Natural killer cell (primary cell): ENCODE measurements at regions not wholly inside any gene's neighbourhood (a gene's known extent, or its start where the extent isn't known, plus 50 kb on each side); places are given as distances from the start of the nearest gene placed in this dataset.
"Not testable (repeated sequence)": the region's sequence is repeated elsewhere in the genome, so short reads cannot be mapped to it uniquely, and the experiment has no call there.

ENCODE experiments used
- ATAC-seq, 3 donors: fragments of 150-1000 bp in 2 of 3; fragments of 200-7000 bp in 1 of 3; cut with Tn5 transposase; 1 replicate in 1 of 3; 2 replicates in 2 of 3; pipeline ENCODE4 v1.10.0; 2021; ENCODE audit warnings: mild to moderate bottlenecking in 2 of 3, moderate library complexity in 2 of 3
- DNase-seq, 2 donors: peaks; one replicate each; pipeline versions ENCODE4 v3.0.0 to v3.0.0-alpha.2; 2013 to 2021; ENCODE audit warnings: mixed read lengths in 1 of 2
- H3K27ac ChIP-seq: one replicate; pipeline ENCODE4 v1.5.1; 2013; ENCODE audit warnings: mild to moderate bottlenecking, low read length
- H3K27me3 ChIP-seq: one replicate; pipeline ENCODE4 v1.6.1; 2013; ENCODE audit warnings: low read length; ENCODE audit not compliant: control insufficient read depth, insufficient read depth
- H3K36me3 ChIP-seq: one replicate; pipeline ENCODE4 v1.6.1; 2013; ENCODE audit warnings: low read length; ENCODE audit not compliant: control insufficient read depth, insufficient read depth
- H3K4me1 ChIP-seq: one replicate; pipeline ENCODE4 v1.6.1; 2013; ENCODE audit warnings: low read length; ENCODE audit not compliant: control insufficient read depth, insufficient read depth
- H3K4me3 ChIP-seq: one replicate; pipeline ENCODE4 v1.5.1; 2013; ENCODE audit warnings: low read length
- H3K9me3 ChIP-seq: one replicate; pipeline ENCODE4 v1.6.1; 2013; ENCODE audit warnings: low read length; ENCODE audit not compliant: control insufficient read depth, insufficient read depth
- H3K27ac Mint-ChIP-seq, 2 donors: one replicate each; pipeline ENCODE4 v1.8.0; 2022; ENCODE audit warnings: mild to moderate bottlenecking in 2 of 2, mixed read lengths in 2 of 2, moderate library complexity in 1 of 2
- H3K27me3 Mint-ChIP-seq, 2 donors: one replicate each; pipeline ENCODE4 v1.8.0; 2022; ENCODE audit warnings: low read depth in 2 of 2, mixed read lengths in 2 of 2
- H3K36me3 Mint-ChIP-seq: one replicate; pipeline ENCODE4 v1.8.0; 2022; ENCODE audit warnings: mixed read lengths
- H3K4me1 Mint-ChIP-seq, 2 donors: one replicate each; pipeline ENCODE4 v1.8.0; 2022; ENCODE audit warnings: mixed read lengths in 2 of 2
- H3K4me3 Mint-ChIP-seq: one replicate; pipeline ENCODE4 v1.8.0; 2022; ENCODE audit warnings: mild to moderate bottlenecking, moderate library complexity, mixed read lengths
- H3K9me3 Mint-ChIP-seq, 2 donors: one replicate each; pipeline ENCODE4 v1.8.0; 2022; ENCODE audit warnings: mixed read lengths in 2 of 2
- WGBS: methylation state at CpG from one replicate; pipeline ENCODE4 v1.1.7; 2013; ENCODE audit warnings: missing lambda C conversion rate; ENCODE audit not compliant: insufficient coverage; 5-methylcytosine and 5-hydroxymethylcytosine counted together
- intact Hi-C: fragments of 100-400 bp; cut with micrococcal nuclease; formaldehyde crosslinking; loops from one replicate; pipeline ENCODE4 v1.14.2; 2022

- intact Hi-C loops, DNase-seq, H3K27ac Mint-ChIP-seq, H3K27me3 ChIP-seq, H3K4me1 ChIP-seq, ATAC-seq, H3K36me3 Mint-ChIP-seq, H3K4me3 ChIP-seq, H3K4me3 Mint-ChIP-seq, H3K9me3 ChIP-seq, H3K36me3 ChIP-seq, H3K4me1 Mint-ChIP-seq, H3K9me3 Mint-ChIP-seq, H3K27ac ChIP-seq: not testable (repeated sequence)
- no CpG with 5 or more reads among the region's 3 CpGs for WGBS
- peaks cover 16 to 21% of the 10 kb centered on the region in 2 donors for H3K27me3 Mint-ChIP-seq
Observed at GRCh38 chr11:67846303-67846702, 157.6 kb downstream of the UNC93B1 start.

GRCh38 chr11:67845296-67845695, 158.6 kb downstream of the UNC93B1 start:
- H3K4me1 Mint-ChIP-seq, H3K4me3 Mint-ChIP-seq, ATAC-seq, DNase-seq, H3K4me1 ChIP-seq, H3K27ac Mint-ChIP-seq, H3K36me3 Mint-ChIP-seq, H3K4me3 ChIP-seq, H3K9me3 ChIP-seq, intact Hi-C loops, H3K36me3 ChIP-seq, H3K27ac ChIP-seq, H3K27me3 ChIP-seq, H3K9me3 Mint-ChIP-seq: not testable (repeated sequence)
- 100% methylated on average over 1 of the region's 5 CpGs for WGBS
- H3K27me3 Mint-ChIP-seq = peaks cover 18 to 21% of the 10 kb centered on the region in 2 donors

GRCh38 chr11:67840599-67840998, 163.3 kb downstream of the UNC93B1 start:
- H3K4me3 ChIP-seq, H3K4me3 Mint-ChIP-seq, H3K9me3 ChIP-seq, H3K9me3 Mint-ChIP-seq, H3K4me1 ChIP-seq, H3K27me3 ChIP-seq, ATAC-seq, DNase-seq, H3K27ac Mint-ChIP-seq, H3K4me1 Mint-ChIP-seq, H3K36me3 Mint-ChIP-seq, intact Hi-C loops, H3K36me3 ChIP-seq, H3K27ac ChIP-seq: not testable (repeated sequence)
- WGBS = 53% methylated on average over 2 of the region's 7 CpGs
- H3K27me3 Mint-ChIP-seq = peaks cover 22 to 30% of the 10 kb centered on the region in 2 donors

GRCh38 chr11:67830152-67830551, 155.7 kb upstream of the ALDH3B2 start:
- intact Hi-C loops, DNase-seq, H3K4me1 ChIP-seq, H3K36me3 Mint-ChIP-seq, H3K27ac Mint-ChIP-seq, H3K27ac ChIP-seq, H3K27me3 ChIP-seq, H3K36me3 ChIP-seq, H3K4me3 Mint-ChIP-seq, ATAC-seq, H3K4me1 Mint-ChIP-seq, H3K9me3 ChIP-seq, H3K9me3 Mint-ChIP-seq, H3K4me3 ChIP-seq: not testable (repeated sequence)
- 87% methylated on average over 4 of the region's 7 CpGs for WGBS
- peaks cover 24 to 28% of the 10 kb centered on the region in 2 donors for H3K27me3 Mint-ChIP-seq

GRCh38 chr11:67826951-67827296, 152.5 kb upstream of the ALDH3B2 start:
- H3K4me1 ChIP-seq, H3K9me3 ChIP-seq, H3K4me1 Mint-ChIP-seq, H3K27me3 ChIP-seq, ATAC-seq, H3K4me3 ChIP-seq, intact Hi-C loops, H3K36me3 ChIP-seq, H3K27ac ChIP-seq, H3K9me3 Mint-ChIP-seq, H3K4me3 Mint-ChIP-seq, H3K27ac Mint-ChIP-seq, H3K36me3 Mint-ChIP-seq, DNase-seq: not testable (repeated sequence)
- peaks cover 22 to 32% of the 10 kb centered on the region in 2 donors for H3K27me3 Mint-ChIP-seq
- WGBS = 59% methylated on average over 4 of the region's 4 CpGs

- DNase-seq, ATAC-seq, H3K4me3 ChIP-seq, H3K9me3 ChIP-seq, H3K27me3 ChIP-seq, H3K36me3 ChIP-seq, H3K4me1 Mint-ChIP-seq, intact Hi-C loops, H3K9me3 Mint-ChIP-seq, H3K4me1 ChIP-seq, H3K27ac Mint-ChIP-seq, H3K36me3 Mint-ChIP-seq, H3K4me3 Mint-ChIP-seq, H3K27ac ChIP-seq: not testable (repeated sequence)
- 25% methylated on average over 21 of the region's 25 CpGs for WGBS
- peaks cover 22 to 31% of the 10 kb centered on the region in 2 donors for H3K27me3 Mint-ChIP-seq
Observed at GRCh38 chr11:67826028-67826950, 151.9 kb upstream of the ALDH3B2 start.

- intact Hi-C loops, H3K4me3 Mint-ChIP-seq, ATAC-seq, DNase-seq, H3K9me3 Mint-ChIP-seq, H3K27ac Mint-ChIP-seq, H3K4me1 ChIP-seq, H3K4me3 ChIP-seq, H3K36me3 ChIP-seq, H3K27ac ChIP-seq, H3K36me3 Mint-ChIP-seq, H3K27me3 ChIP-seq, H3K9me3 ChIP-seq, H3K4me1 Mint-ChIP-seq: not testable (repeated sequence)
- peaks cover 29 to 34% of the 10 kb centered on the region in 2 donors for H3K27me3 Mint-ChIP-seq
- WGBS = 95% methylated on average over 2 of the region's 3 CpGs
Observed at GRCh38 chr11:67824861-67825260, 150.4 kb upstream of the ALDH3B2 start.
